GM21717 (cell line): ENCODE measurements at regions not wholly inside any gene's neighbourhood (a gene's known extent, or its start where the extent isn't known, plus 50 kb on each side); places are given as distances from the start of the nearest gene placed in this dataset.
"Not testable (repeated sequence)": the region's sequence is repeated elsewhere in the genome, so short reads cannot be mapped to it uniquely, and the experiment has no call there.

Experiments used
- ATAC-seq: cut with Tn5 transposase; IDR thresholded peaks from one replicate; pipeline ENCODE4 v1.9.1; 2021; ENCODE audit warnings: mild to moderate bottlenecking, moderate library complexity; ENCODE audit not compliant: unreplicated experiment

DNA sequence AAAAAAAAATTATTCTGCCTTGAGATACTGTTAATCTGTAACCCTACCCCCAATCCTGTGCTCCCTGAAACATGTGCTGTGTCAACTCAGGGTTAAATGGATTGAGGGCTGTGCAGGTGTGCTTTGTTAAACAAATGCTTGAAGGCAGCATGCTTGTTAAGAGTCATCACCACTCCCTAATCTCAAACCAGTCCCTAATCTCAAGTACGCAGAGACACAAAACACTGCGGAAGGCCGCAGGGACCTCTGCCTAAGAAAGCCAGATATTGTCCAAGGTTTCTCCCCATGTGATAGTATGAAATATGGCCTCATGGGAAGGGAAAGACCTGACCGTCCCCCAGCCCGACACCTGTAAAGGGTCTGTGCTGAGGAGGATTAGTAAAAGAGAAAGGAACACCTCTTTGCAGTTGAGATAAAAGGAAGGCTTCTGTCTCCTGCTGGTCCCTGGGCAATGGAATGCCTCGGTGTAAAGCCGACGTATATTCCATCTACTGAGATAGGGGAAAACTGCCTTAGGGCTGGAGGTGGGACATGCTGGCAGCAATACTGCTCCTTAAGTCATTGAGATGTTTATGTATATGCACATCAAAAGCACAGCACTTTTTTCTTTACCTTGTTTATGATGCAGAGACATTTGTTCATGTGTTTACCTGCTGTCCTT, 402.6 kb downstream of the TBC1D32 start:
- not testable (repeated sequence) for ATAC-seq

DNA sequence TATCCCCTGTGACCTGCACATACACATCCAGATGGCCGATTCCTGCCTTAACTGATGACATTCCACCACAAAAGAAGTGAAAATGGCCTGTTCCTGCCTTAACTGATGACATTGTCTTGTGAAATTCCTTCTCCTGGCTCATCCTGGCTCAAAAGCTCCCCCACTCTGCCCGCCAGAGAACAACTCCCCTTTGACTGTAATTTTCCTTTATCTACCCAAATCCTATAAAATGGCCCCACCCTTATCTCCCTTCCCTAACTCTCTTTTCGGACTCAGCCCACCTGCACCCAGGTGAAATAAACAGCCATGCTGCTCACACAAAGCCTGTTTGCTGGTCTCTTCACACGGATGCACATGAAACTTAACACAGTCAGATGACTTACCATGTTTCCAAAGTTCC, 403.8 kb downstream of the TBC1D32 start:
- not testable (repeated sequence) for ATAC-seq

DNA sequence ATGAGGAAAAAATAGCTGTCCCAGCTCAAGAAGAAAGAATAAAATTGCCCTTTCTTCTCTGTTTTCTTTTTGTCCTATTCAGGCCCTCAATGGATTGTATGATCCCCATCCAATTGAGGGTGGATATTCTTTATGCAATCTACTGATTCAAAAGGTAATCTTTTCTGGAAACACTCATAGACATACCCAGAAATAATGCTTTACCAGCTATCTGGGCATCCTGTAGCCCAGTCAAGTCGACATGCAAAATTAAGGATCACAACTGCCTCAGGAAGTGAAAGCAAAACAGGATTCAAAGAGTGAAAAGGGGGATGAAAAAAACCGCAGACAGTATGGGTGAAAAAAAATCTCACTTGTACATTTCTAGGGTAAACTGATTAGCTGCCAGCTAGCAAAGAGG, 410.1 kb downstream of the TBC1D32 start:
- ATAC-seq: no peak

DNA sequence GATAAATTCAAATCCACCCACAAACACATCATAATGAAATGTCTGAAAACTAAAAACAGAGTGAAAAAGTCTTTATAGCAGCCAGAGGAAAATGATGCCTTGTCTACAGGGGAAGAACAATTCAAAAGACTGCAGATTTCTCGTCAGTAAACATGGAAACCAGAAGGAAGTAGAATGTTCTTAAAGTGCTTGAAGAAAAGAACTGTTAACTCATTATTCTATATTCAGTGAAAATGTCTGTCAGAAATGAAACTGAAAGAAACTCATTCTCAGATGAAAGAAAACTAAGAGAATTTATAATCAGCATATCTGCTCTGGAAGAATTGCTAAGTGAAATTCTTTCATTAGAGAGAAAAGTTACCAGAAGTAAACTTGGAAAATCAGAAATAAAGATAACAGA, 416.1 kb downstream of the TBC1D32 start:
- ATAC-seq: no peak

DNA sequence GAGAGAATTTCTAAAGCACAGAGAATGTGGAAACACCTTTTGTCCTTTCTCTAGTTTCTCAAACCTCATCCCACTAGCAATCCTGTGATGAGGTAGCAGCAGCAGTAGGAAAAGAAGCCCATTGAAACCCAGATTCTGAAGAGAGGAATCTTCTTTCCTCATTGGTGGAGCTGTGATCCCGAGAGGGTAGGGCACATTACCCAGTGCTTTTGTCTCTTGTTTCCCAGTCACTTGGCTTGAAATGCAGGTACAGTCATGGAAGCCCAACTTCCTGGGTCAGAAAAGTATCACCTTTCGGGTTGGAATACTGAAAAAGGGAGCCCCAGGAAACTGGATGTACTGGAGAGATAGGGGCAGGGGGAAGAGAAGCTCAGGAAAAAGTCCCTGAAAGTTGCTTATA, 417.4 kb downstream of the TBC1D32 start:
- no peak for ATAC-seq

DNA sequence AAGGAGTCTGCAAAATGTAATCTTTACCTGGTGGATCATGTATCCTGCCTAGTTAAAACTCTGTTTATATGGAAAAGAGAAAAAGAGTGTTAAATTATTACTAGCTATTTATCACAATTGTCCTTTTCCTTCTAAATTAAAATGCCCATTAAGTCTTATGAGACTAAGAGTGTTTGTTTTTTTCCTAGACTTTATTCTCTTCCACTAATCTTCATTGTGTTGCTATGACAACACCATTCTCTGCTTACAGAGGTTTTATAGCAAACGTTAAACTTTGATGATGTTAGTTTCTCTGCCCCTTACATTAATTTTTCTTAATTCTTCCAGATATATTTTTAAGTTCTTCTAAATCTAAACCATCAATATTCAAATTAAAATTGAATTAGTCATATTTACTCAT, 420.8 kb downstream of the TBC1D32 start:
- no peak for ATAC-seq

DNA sequence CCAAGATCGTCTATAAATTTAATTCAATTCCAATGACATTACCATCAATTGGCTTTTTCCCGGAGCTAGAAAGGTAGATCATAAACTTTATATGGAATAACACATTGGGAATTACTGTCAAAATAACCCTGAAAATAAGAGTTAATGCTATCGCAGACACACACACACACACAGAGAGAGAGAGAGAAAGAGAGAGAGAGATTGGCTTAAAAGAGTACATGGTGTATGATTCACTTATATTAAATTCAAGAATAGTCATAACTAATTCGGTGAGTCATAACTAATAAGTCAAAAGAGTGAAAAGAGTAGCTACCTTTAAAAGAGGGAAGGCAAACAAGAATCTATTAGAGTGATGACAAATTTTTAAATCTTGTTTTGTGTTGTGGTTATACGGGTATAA, 425.5 kb downstream of the TBC1D32 start:
- ATAC-seq: no peak

DNA sequence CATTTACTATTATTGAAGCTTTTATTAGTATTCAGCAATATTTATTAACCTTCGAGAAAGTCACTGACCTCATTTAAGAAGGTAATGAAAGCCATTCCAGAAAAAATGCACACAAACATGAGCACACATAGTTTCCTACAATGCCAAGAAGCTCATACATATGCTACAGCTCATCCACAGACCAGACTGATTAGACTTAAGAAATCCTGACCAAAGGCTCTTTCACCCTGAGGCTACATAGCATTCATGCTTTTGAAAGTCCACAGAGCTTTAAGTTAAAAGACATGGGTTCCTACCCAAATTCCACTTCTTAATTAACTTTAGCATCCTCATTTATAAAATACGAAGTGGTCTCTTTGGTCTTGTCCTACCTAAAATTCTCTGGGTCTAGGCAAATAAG, 430.4 kb downstream of the TBC1D32 start:
- no peak for ATAC-seq

DNA sequence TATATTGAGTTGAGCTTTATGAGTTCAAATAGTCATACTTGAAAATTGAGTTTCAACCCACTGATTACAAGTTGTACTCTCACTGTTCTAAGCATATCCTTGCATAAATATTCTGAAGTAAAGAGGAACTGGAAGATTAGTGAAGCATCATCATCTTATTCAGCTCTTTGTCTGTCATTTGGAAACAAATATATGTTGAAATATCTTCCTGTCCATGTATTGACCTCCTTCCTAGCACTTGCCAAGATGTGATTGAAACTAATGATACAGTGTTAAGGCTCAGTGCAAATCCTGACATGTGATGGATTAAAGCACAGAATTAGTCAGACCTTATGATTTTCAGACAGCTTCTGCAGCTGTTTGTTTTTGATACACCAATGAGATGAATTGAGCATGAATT, 434.3 kb downstream of the TBC1D32 start:
- no peak for ATAC-seq

DNA sequence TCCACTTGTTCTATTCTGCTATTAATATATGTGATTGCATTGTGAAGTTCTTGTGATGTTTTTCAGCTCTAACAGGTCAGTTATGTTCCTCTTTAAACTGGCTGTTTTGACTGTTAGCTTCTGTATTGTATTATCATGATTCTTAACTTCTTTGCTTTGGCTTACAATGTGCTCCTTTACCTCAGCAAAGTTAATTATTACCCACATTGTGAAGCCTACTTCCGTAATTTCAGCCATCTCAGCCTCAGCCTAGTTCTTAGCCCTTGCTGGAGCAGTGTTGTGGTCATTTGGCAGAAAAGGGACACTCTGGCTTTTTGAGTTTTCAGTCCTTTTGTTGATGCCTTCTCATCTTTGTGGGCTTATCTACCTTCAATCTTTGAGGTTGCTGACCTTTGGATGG, 440.2 kb downstream of the TBC1D32 start:
- ATAC-seq: no peak

DNA sequence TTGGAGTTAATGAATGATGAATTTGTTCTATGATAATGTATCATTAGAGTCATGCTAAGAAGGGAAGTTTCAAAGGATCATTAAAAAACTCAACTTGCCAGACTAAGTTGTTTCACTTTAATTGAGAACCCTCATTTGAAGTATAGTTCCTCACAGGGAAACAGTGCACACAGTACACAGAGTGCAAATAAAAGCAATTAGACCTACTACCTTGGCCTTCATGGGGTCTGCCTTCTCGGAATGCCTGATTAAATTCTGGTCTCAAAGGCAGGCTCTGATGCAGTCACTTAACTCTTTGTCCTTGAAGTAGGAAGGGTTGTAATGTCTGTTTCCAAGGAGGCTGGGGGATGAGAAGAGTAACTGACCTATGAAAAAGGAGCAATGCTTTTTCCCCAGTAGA, 457.3 kb downstream of the TBC1D32 start:
- no peak for ATAC-seq

DNA sequence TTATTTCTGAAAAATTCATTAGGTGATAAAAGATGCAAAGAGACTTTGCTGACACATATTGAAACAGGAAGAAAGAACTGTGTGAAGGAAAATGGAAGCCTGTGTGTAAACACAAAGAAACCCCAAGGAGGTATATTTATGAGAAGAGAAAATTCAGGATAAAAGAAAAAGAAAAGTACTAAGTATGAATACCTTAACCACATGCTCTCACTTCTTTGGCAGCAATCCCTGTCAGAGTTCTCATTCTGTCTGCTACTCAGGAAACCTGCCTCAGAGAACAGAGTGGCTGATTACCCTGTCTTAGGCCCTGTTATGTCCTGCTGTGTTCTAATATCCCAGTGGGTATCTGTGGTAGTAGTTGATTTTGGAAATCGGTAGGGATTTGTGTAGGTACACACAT, 457.9 kb downstream of the TBC1D32 start:
- no peak for ATAC-seq

DNA sequence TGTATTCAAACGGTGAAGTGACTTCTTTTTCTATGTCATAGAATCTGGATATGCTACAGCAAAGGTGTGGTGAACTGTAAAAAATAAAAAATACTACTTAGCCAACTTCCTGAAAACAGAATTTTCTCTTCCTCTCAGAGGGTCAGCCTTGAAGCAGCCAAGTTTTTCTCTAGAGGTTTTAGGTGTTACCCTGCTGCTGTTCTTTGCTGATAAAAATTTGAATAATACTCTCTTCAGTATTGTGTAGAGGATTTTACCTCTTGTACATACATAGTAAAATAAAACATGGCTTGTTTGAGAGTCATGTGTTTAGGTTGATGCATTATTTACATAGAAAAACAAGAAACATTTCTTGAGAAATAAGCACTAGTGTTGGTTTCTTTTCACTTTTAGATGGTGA, 458.4 kb downstream of the TBC1D32 start:
- ATAC-seq: no peak

DNA sequence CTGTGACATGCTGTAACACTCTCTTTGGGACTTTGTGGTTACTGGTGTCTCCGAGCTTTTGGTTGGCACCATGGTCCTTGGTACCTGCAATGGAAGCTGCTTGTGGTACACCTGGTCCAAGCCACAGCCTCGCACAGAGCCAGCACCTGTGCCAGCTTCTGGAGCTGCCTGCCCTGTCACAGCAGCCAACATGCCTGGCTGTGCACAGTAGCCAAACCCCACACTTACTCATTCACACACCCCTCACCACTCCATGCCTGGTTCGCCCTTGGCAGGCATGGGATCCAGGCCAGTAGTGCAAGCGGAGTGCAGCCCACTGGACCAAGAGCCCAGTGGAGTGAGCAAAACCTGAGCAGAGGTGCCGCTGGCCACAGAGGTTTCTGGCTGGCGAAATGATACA, 459.9 kb downstream of the TBC1D32 start:
- ATAC-seq: no peak

DNA sequence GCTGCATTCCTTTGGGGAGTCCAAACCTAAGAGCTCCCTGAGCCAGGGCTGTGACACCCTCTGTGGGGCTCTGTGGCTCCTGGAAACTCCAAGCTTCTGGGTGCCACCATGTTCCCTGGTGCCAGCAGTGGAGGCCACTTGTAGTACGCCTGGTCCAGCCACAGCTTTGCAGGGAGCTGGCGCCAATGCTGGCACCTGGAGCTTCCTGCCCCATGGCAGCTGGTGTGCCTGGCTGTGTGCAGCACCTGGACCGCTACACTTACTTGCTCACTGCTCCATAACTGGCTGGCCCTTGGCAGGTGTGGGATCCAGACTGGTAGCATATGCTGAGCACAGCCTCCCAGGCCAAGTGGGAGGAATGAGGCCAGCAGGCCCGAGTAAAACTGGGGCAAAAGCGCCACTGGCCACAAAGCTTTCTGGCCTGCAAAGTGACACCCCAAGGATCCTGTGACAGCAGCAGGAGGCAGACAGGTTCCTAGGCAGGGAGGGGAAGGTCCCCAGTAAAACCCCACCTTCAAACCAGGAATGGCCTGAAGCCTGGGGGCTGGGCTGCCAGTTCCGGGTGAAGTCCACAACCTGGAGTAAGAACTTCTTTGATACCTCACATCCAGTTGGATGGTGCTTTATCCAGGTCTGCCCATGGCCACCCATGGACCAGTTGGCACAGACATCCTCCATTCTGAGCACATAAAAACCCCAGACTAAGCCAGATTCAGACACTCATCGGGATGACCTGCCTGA, 461.0 kb downstream of the TBC1D32 start:
- ATAC-seq: no peak

DNA sequence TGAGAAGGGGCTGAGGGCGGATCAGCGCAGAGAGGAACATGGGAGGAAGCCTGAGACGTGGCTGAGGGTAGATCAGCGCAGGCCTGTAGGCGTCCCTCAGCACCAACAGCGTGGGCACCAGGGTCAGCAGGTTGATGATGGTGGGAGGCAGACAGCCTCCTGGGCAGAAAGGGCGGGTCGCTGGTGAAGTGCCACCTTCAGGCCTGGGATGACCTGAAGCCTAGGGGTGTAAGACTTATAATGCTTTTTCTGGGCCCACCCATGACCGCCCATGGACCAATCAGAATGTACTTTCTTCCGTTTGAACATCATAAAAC, 462.1 kb downstream of the TBC1D32 start:
- ATAC-seq: no peak

DNA sequence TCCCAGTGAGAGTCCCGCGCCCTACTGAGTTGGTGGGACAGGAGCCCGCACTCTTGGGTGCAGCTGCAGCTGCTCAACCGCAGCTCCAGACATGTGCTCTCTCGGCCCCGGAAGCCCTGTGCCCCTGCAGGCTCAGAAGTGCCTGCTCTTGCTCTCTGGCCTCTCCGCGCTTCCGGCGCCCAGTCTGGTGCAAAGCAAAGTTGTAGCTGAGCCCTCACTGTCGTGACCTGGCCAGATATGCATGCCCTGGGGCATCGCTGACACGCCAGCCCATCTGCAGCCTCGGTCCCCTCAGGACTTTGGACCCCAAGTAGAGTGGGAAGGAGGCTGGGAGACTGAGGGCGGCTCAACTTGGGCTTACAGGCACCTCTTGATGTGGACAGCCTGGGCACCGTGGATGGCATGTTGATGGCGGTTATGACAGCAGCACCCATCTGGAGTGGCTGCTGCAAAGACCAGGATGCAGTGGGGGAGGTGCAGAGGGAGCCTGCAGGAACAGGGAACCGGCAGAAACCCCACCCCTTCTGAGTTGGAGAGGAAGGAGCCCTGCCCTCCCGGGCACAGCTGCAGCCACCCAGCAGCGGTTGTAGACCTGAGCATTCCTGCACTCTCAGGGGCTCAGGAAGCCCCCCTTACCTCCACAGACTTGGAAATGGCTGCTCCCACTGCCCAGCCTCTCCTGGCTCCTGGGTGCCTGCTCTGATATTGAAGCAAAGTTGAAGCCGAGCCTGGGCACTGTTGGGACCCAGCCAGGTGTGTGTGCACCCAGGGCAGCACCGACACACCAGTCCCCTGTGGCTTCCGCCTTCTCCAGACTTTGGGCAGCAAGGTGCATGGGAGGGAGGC, 462.6 kb downstream of the TBC1D32 start:
- no peak for ATAC-seq

DNA sequence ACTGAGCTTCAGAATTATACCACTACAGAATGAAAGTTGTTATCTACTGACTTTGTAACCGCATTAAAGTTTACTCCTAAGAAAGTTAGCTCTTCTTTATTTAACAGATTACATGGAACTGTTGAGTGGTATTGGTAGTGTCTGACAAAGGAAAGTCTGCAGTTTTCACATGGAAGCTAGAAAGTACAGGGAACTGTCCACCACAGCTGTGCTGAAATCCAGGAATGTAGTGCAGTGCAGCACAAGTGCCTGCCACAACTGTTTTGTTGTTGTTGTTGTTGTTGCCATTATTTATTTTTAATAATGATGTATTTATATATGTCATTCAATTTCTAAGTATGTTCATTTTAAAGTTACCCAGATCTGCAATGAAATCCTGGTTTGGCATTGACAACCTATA, 464.9 kb downstream of the TBC1D32 start:
- ATAC-seq: no peak

DNA sequence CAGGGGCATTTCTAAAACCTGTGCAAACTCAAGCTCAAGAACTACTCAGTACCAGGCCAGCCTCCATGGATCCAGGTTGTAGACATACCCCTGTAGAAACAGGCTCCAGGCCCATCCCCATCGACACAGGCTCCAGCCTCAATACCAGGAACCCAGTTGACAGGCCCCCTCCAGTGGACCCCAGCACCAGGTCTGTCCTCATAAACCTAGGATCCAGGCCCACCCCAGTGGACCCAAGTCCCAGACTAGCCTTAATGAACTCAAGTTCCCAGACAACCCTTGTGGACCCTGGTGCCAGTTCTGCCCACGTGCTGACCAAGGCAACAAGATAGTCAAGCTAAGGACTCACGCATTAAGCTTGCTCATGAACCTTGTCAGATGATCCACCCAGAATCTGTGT, 476.9 kb downstream of the TBC1D32 start:
- ATAC-seq: no peak

DNA sequence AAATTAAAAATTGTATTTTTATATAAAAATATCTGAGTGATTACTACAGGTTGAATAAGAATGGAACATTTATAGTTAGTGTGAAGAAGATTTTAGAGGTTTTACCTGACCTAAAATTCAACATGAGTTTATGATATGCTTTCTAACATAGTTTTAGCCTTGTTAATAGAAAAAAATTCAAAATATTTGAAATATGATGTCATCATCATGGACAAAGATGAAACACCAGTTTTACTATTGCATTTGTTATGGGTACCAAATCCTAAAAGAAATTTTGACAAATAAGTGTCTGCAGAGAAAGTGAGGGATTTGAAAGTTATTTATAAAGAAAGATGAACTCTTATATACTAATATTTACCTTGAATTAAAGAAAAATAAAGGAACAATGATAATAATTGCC, 479.7 kb downstream of the TBC1D32 start:
- no peak for ATAC-seq

DNA sequence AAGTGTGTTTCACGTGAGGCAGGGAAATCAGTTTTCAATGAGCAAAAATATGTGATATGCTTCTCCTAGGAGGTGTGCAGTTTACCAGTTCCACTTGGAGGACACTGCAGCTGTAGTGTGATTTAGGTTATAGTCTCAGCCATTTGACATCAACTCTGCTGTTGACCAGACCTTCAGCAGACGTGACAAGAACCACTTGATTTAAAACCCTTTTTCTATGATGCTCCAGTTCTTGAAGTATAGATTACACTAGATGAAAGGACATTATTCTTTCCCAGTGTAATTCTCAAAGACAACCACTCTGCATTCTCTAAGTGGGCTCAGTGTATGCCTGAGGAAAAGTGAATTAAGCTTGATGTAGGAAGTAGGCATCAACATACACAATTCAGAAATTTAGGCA, 480.8 kb downstream of the TBC1D32 start:
- no peak for ATAC-seq

DNA sequence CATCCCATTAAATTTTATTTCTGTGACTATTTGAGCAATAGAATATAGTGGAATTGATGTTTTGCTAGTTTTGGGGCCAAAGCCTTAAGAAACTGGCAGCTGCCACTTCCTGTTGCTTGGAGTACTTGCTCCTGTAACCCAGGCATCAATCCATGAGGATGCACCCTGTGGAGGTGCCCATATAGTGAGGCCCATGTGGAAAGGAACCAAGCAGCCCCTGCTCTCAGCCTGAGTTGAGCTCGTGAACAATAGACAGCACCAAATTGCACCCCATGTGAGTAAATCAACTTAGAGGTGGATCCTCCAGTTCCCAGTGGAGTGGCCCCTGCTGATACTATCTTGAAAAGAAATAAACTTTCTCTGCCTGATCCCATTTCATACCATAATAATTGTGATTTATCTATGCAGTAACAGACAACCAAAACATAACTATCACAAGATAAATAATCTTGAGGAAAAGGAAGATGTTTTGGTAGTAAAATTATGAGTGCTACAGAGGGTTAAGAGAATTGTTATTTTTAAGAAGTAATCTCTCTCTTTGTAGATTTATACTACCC, 481.9 kb downstream of the TBC1D32 start:
- no peak for ATAC-seq
